HEK293T (cell line): ENCODE measurements at regions not wholly inside any gene's neighbourhood (a gene's known extent, or its start where the extent isn't known, plus 50 kb on each side); places are given as distances from the start of the nearest gene placed in this dataset.

Source experiments
- CTBP1 ChIP-seq: fragments of 450-650 bp; IDR thresholded peaks from 2 replicates; pipeline ENCODE4 v1.6.1; 2016; ENCODE audit warnings: borderline replicate concordance
- ELF4 ChIP-seq: fragments of 450-650 bp; IDR thresholded peaks from 2 replicates; pipeline ENCODE4 v1.6.1; 2017; ENCODE audit warnings: antibody characterized with exemption
- FOXA1 ChIP-seq: fragments of 450-650 bp; IDR thresholded peaks from 2 replicates; pipeline ENCODE4 v1.6.1; 2016; ENCODE audit warnings: mild to moderate bottlenecking
- FOXK2 ChIP-seq: fragments of 450-650 bp; IDR thresholded peaks from 2 replicates; pipeline ENCODE4 v1.6.1; 2016; ENCODE audit warnings: mild to moderate bottlenecking
- FOXM1 ChIP-seq: fragments of 450-650 bp; IDR thresholded peaks from 2 replicates; pipeline ENCODE4 v1.6.1; 2017; ENCODE audit warnings: mild to moderate bottlenecking, borderline replicate concordance
- LEF1 ChIP-seq: fragments of 450-650 bp; IDR thresholded peaks from 2 replicates; pipeline ENCODE4 v1.6.1; 2017; ENCODE audit warnings: mild to moderate bottlenecking, borderline replicate concordance
- SP1 ChIP-seq: fragments of 450-650 bp; IDR thresholded peaks from 2 replicates; pipeline ENCODE4 v1.6.1; 2017
- TARDBP ChIP-seq: fragments of 450-650 bp; IDR thresholded peaks from 2 replicates; pipeline ENCODE4 v1.6.1; 2016

DNA sequence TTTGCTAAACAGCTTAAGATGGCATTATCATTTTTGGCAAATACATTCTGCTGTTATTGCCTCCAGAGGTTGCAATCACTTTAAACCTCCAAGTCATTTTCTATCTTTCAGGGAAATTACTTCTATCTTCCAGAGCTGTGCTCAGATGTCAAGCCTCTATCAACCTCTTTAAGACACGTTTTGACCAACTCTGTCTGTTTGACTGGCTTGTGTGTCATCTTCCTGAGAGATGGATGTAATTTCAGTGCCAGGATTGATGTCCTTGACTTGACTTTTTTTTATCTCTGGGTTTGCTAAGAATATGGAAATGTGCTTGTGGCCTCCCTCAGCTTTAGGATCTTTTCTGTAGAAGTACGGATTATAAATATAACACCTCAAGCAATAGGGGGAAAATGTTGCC, 263.4 kb downstream of the GLUD2 start:
- TF ChIP-seq ELF4, result no peak
- TF ChIP-seq SP1, result no peak
- no peak for TF ChIP-seq FOXK2
- no peak for TF ChIP-seq TARDBP
- no peak for TF ChIP-seq FOXA1
- TF ChIP-seq LEF1, result no peak
- no peak for TF ChIP-seq FOXM1
- no peak for TF ChIP-seq CTBP1
